OCI-LY1 (cell line): ENCODE measurements at regions not wholly inside any gene's neighbourhood (a gene's known extent, or its start where the extent isn't known, plus 50 kb on each side); places are given as distances from the start of the nearest gene placed in this dataset.

ENCODE experiments used
- H2AFZ ChIP-seq: fragments of 200-600 bp; sonication (generic), shearing (Covaris generic); 2 replicates; pipeline ENCODE4 v1.6.0; 2014; ENCODE audit warnings: antibody characterized with exemption, mild to moderate bottlenecking, low read length
- H3F3A ChIP-seq: fragments of 200-600 bp; sonication (generic), shearing (Covaris generic); 2 replicates; pipeline ENCODE4 v1.6.0; 2014; ENCODE audit warnings: mild to moderate bottlenecking, antibody characterized with exemption, low read length, moderate library complexity; ENCODE audit not compliant: insufficient read depth
- H3K27ac ChIP-seq: fragments of 200-600 bp; sonication (generic); 2 replicates; pipeline ENCODE4 v1.5.1; 2014; ENCODE audit warnings: low read length, mixed run types, mild to moderate bottlenecking, low read depth; ENCODE audit not compliant: poor library complexity, severe bottlenecking
- H3K27me3 ChIP-seq: fragments of 200-600 bp; sonication (generic); 2 replicates; pipeline ENCODE4 v1.6.0; 2014; ENCODE audit warnings: antibody characterized with exemption, mild to moderate bottlenecking, low read length, moderate library complexity; ENCODE audit not compliant: insufficient read depth
- H3K36me3 ChIP-seq: fragments of 200-600 bp; sonication (generic); 2 replicates; pipeline ENCODE4 v1.6.1; 2014; ENCODE audit warnings: mild to moderate bottlenecking, antibody characterized with exemption, low read length, moderate library complexity, mixed read lengths; ENCODE audit not compliant: insufficient read depth
- H3K4me1 ChIP-seq: fragments of 200-600 bp; sonication (generic); 2 replicates; pipeline ENCODE4 v1.5.1; 2014; ENCODE audit warnings: mild to moderate bottlenecking, low read length, moderate library complexity; ENCODE audit not compliant: insufficient read depth, severe bottlenecking
- H3K4me2 ChIP-seq: fragments of 200-600 bp; sonication (generic), shearing (Covaris generic); 2 replicates; pipeline ENCODE4 v1.6.1; 2014; ENCODE audit warnings: low read length
- H3K4me3 ChIP-seq: fragments of 200-600 bp; sonication (generic); 2 replicates; pipeline ENCODE4 v1.5.1; 2014; ENCODE audit warnings: low read length, low read depth, mild to moderate bottlenecking, mixed read lengths; ENCODE audit not compliant: poor library complexity, severe bottlenecking
- H3K79me2 ChIP-seq: fragments of 200-600 bp; shearing (Covaris generic); 2 replicates; pipeline ENCODE4 v1.6.1; 2016; ENCODE audit warnings: mixed run types, low read length, mixed read lengths; ENCODE audit not compliant: insufficient read depth
- H3K9ac ChIP-seq: fragments of 200-600 bp; sonication (generic), shearing (Covaris generic); 2 replicates; pipeline ENCODE4 v1.6.1; 2014; ENCODE audit warnings: mild to moderate bottlenecking, low read length, mixed read lengths
- H3K9me2 ChIP-seq: fragments of 200-600 bp; sonication (generic), shearing (Covaris generic); 2 replicates; pipeline ENCODE4 v1.6.1; 2014; ENCODE audit warnings: low read depth, mild to moderate bottlenecking, low read length, mixed read lengths
- H3K9me3 ChIP-seq: fragments of 200-600 bp; shearing (Covaris generic); 2 replicates; pipeline ENCODE4 v1.6.1; 2014; ENCODE audit warnings: low read length, mixed read lengths
- H4K20me1 ChIP-seq: fragments of 200-600 bp; sonication (generic), shearing (Covaris generic); 2 replicates; pipeline ENCODE4 v1.6.0; 2016; ENCODE audit warnings: mild to moderate bottlenecking, low read length; ENCODE audit not compliant: insufficient read depth
- CTCF ChIP-seq: fragments of 200-600 bp; sonication (generic), shearing (Covaris generic); IDR thresholded peaks from 2 replicates; pipeline ENCODE4 v1.5.1; 2017; ENCODE audit warnings: mild to moderate bottlenecking, antibody characterized with exemption, low read length, moderate library complexity, mixed read lengths
- EZH2 ChIP-seq: fragments of 200-600 bp; sonication (generic), shearing (Covaris generic); IDR thresholded peaks from 2 replicates; pipeline ENCODE4 v1.8.0; 2017; ENCODE audit warnings: borderline replicate concordance, mixed run types, mild to moderate bottlenecking, antibody characterized with exemption, low read length, moderate library complexity, mixed read lengths

- no peak for TF ChIP-seq CTCF
- TF ChIP-seq EZH2, result no peak
- H3K4me1 ChIP-seq, result no peaks in the 10 kb centered on the region
- no peaks in the 10 kb centered on the region for H3K9me3 ChIP-seq
- no peaks in the 10 kb centered on the region for H4K20me1 ChIP-seq
- H3K79me2 ChIP-seq, result no peaks in the 10 kb centered on the region
- no peaks in the 10 kb centered on the region for H3F3A ChIP-seq
- H3K27ac ChIP-seq, result no peak overlapping the region
- no peaks in the 10 kb centered on the region for H3K36me3 ChIP-seq
- no peak overlapping the region for H3K9ac ChIP-seq
- H3K27me3 ChIP-seq, result no peaks in the 10 kb centered on the region
- no peak overlapping the region for H3K4me2 ChIP-seq
- no peaks in the 10 kb centered on the region for H3K9me2 ChIP-seq
- H3K4me3 ChIP-seq, result no peak overlapping the region
- H2AFZ ChIP-seq, result no peak overlapping the region
Measured at GRCh38 chr12:21073822-21074460, 57.1 kb upstream of the SLCO1B1 start.
